GM19351 (cell line): ENCODE measurements at regions not wholly inside any gene's neighbourhood (a gene's known extent, or its start where the extent isn't known, plus 50 kb on each side); places are given as distances from the start of the nearest gene placed in this dataset.

ENCODE experiments used
- ATAC-seq: cut with Tn5 transposase; IDR thresholded peaks from one replicate; pipeline ENCODE4 v1.9.1; 2021; ENCODE audit warnings: mild to moderate bottlenecking, moderate library complexity; ENCODE audit not compliant: unreplicated experiment

GRCh38 chr19:28520998-28521568, 691.9 kb downstream of the UQCRFS1 start:
- no peak for ATAC-seq

DNA sequence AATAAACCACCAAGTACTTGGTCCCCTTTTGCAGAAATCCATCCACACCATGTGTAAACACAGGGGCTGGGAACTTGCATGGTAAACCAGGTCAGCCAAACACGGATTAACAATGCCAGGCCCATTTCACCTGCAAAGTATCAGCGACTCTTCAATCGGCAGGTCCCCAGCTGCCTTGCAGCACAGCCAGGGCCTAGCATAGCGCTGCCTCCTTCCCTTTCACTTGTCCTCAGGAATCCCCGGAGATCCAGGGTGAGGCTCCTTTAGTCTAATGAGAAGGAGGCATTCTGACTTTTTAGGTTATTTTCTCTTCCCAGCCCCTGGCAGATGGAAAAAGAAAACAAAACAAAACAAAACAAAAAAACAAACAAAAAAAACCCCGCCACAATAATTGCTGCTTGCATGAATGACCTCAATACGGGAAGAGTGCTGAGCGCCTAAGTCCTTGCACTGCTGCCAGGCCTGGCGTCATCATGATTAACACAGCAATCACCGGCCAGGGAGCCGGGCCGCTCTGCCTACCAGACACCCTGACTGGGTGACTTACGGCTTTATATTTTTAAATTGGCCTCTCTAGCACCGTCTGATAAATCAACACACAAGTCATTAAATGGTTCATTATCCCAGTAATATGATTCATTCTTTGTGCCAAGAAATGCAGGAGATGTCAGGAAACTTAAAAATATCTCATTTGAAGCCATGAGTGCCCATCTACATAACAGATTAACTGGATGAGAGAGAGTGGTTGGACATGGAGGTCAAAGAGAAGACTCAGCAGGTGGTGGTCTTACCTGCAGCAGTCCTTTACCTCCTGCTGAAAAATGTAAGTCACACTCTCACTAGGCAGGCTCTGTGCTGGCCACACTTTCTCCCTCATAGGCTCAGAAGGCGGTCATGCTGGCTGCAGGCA, 692.7 kb downstream of the UQCRFS1 start:
- no peak for ATAC-seq

DNA sequence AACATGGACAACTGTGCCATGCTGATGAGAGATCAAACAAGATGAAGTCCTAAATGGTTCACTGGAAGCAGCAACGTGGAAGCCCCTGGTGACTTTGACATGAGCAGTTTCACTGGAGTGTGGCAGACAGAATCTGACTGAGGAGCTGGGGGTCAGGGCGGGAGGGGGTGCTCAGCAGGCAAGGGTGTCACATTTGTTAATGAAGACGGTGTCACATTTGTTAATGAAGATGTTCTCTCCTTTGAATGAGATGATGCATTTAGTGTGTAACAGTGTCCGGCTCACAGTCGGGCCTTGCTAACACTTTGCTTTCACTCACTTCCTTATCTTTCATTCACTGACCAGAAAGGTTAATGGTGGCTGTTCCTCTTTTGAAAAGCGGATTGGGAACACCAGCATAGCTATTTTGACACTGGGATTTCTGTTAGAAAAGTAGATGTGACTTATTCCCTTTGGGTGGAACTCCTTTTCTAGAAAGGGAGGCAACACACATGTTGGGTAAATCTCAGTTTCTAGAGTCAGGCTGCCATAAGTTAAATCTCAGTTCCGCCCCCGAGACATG, 693.7 kb downstream of the UQCRFS1 start:
- no peak for ATAC-seq

DNA sequence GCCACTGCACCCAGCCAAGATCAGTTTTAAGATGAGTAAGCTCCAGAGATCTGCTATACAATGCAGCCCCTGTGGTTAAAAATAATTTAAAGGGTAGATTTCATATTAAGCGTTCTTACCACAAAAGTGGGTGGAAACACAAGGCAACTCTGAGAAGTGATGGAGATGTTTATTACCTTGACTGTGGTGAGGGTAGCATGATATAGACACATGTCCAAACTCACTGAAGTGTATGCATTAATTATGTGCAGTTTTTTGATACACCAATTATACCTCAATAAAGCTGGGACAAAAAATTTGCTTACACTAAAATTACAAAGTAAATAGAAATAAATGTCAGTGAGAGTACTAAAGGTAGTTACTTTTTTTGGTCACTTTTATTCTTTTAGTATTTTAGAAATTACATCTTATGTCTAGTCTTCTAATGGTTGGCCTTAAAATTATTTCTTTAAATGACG, 696.5 kb downstream of the UQCRFS1 start:
- no peak for ATAC-seq

DNA sequence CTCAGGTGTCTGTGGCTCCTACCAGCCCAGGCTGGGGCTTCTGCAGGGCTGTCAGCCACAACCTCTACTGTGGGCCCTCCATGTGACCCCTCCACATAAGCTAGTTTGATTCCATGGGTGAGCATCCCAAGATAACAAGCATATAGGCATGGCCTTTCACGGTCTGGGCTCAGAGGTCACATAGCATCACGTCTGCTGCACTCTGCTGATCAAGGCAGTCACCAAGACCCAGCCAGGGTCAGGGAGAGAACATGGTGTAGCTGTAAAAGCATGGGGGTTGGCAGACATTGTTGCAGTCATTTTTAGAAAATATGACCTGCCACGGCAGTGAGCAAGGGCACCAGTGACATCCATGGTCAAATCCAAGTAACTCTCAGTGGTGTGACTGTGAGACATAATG, 698.8 kb downstream of the UQCRFS1 start:
- ATAC-seq, result no peak

GRCh38 chr19:28511655-28512054, 701.3 kb downstream of the UQCRFS1 start:
- ATAC-seq, result no peak

DNA sequence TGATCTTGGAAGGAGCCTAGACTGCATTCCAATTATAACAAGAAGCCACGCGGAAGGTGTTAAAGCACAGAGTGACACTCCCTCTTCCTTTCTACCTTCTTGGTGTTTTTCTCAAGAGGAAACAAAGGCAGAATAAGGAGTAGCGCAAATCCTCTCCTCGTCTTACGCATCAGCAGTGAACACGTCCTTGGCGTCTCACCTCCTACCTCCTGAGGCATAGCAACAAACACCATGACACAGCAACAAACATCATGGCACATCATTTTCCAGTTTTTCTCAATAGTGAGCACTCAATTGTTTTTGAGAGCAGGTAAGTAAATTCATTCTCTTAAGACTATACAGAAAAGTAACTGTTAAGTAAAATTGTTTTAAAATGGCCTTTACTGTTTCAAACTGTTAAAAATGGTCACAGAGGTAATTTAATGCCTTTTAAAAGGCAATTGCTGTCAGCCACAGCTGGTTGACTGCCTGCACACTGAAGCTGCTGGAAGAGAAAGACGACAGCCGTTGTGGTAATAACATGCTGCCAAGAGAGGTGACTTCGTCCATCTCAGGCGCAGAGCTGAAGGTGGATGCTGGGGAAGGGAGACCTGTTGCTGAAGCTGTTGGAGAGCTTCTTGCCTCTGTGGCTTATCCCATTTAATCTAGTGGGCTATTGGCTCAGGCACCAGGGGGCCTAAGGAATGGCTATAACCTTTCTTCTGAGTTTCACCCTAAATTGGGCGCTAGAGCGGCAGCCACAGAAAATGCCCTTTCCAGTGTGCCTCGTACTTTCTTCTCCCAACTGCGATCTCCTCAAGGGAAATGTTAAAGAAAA, 703.7 kb downstream of the UQCRFS1 start:
- ATAC-seq, result no peak

DNA sequence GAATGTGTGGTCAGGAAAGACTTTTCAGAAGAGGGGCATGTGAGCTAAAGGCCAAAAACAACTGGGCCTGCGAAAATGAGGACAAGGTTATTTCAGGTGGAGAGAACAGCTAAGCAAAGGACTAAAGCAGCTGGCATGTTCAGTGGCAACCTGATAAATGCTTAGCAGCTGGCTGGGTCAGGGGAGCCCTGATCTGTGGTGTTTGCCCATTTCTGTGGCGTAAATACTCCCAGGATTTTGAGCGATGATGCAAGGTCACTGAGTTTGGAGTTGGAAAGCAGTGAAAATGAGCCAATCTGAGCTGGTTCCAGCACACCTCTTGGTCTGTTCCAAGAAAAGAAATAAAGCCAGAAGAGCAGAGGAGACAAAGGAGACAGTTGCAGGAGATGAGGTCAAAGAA, 704.3 kb downstream of the UQCRFS1 start:
- ATAC-seq, result no peak

DNA sequence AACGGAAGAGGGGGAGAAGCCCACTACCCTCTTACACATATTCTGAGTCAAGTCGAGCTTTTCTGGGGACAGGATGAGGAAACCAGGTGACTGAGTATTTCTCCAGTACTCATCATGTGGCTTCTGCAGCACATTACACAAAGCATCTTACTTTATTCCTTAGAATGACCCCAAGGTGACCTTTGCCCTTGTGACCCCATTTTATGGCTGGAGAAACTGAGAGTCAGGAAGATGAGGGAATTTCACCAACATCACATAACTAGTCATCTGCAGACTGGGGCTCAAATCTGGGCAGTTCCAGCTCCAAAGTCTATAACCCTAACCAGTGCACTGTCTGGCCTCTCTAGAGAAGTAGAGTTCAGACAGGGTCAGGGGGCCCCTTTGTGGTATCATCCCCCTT, 707.0 kb downstream of the UQCRFS1 start:
- no peak for ATAC-seq

DNA sequence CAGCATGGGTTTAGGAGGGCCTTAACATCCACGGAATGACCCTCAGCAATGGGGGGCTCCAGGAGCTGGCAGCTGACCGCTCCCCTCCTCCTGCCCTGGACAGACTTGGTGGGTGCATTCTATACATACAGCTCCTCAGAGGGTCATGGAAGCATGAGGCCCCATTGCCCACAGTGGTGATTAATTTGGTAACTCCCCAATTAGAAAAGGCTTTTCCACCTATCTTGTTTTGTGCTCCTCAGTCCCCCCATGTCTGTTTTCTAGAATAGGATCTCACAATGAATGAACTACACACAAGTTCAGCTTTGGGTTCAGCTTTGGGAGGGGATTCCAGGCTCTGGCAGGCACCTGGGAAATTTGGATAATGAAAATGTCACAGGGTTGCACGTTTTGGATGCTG, 707.8 kb downstream of the UQCRFS1 start:
- no peak for ATAC-seq

- no peak for ATAC-seq
Measured at GRCh38 chr19:28504727-28505126, 708.2 kb downstream of the UQCRFS1 start.

DNA sequence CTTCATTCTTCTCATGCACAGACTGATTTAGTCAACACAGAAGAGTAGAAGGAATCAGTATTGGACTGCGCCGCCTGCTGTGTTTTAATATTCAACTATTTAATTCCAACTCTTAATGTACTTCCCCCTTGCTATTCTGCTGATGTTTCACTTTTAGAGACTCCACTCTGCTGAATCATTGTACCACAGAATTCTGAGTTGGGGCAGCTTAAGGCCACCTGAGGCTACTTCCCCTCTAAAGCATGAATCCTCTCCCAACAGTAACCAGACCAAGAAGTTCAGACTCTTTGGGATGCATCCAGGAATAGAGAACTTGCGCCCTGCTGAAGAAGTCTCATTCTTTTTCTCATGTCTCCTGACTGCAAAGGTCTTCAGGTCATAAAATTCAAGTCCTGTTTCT, 708.8 kb downstream of the UQCRFS1 start:
- ATAC-seq, result no peak

- no peak for ATAC-seq
Measured at GRCh38 chr19:28502879-28503734, 709.8 kb downstream of the UQCRFS1 start.

DNA sequence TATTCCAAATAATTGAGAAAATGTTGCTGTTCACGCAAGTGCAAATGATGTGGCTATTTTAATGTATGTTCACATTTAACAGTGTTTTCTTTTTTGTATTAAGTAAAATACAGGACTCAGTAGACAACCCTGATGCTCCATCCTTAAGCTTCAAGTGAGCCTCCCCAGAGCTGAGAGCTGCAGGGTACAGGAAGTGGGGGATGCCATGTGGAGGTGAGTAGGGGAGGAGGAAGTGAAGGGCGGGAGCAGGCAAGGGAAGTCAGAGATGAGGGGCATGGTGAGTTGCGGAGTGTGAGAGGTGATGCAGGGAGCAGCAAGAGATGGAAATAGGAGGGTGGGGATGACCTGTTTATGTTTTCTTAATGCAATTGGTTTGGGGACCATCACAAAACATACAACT, 711.0 kb downstream of the UQCRFS1 start:
- no peak for ATAC-seq

- no peak for ATAC-seq
Measured at GRCh38 chr19:28500982-28501630, 711.8 kb downstream of the UQCRFS1 start.

DNA sequence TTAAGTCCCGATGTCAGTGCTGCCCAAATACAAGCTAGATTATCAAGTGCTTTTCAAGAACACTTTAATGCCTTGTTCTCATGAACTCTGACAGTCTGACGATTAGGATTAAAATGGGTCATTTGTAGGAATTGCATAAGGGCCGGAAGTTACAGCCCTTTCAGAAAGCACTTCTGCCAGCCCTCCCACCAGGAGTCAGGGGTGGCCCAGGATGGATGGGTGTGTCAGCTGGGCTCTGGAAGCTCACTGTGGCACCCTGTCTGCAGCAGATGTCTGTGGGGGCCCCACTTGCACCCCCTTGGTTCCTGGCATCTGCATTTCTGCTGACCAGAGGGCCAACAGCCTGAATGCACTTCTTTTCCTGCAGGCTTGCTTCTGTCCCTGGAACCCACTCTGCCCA, 712.7 kb downstream of the UQCRFS1 start:
- ATAC-seq, result no peak

GRCh38 chr19:28498404-28498976, 714.5 kb downstream of the UQCRFS1 start:
- no peak for ATAC-seq

DNA sequence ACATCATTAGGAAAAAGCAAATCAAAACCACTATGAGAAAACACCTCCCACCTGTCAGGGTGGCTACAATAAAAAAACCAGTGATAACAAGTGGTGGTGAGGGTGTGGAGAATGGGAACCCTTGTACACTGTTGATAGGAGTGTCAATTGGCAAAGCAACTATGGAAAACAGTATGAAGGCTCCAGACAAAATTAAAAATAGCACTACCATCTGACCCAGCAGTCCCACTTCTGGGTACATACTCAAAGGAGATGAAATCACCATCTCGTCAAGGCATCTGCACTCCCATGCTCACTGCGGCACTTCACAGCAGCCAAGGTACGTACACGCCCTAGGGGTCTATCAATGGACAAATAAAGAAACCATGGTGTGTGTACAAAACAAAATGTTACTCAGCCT, 715.1 kb downstream of the UQCRFS1 start:
- ATAC-seq, result no peak

DNA sequence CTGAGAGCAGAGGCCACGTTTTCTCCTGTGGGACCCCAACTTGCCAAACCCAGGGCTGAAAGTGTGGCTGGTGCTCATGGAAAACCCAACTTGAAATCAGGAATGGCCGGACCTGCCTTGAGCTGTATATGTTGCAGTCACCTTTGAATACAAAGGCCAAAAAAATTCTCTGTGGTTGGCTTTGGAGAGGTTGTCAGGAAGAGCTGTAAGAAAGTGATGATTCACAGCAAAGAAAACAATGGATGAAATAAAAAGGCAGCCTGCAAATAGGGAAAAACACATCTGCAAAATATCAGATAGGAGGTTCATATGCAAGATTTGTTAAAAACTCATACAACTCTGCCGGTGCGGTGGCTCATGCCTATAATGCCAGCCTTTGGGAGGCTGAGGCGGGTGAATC, 715.8 kb downstream of the UQCRFS1 start:
- ATAC-seq, result no peak
